HEK293 (cell line): ENCODE measurements at regions not wholly inside any gene's neighbourhood (a gene's known extent, or its start where the extent isn't known, plus 50 kb on each side); places are given as distances from the start of the nearest gene placed in this dataset.

Experiments
- CTCF ChIA-PET: fragments of 350-600 bp; formaldehyde crosslinking; extraction: SDS; loops from one replicate; lab custom pipeline; 2021; ENCODE audit warnings: antibody characterized with exemption; lab: Yijun Ruan, JAX
- POLR2A ChIA-PET: fragments of 300-600 bp; formaldehyde crosslinking; extraction: SDS; loops from one replicate; lab custom pipeline; 2020; ENCODE audit warnings: antibody characterized with exemption, inconsistent platforms; lab: Yijun Ruan, JAX
- H3K27ac ChIP-seq: fragments of 200-500 bp; sonication (Bioruptor generic); 2 replicates; pipeline ENCODE4 v1.5.1; 2014; ENCODE audit warnings: low read depth, low read length, control low read depth, inconsistent platforms; ENCODE audit errors: extremely low read depth
- H3K36me3 ChIP-seq, 2 experiments: fragments of 200-500 bp in 1 of 2; sonication (Bioruptor generic) in 1 of 2; 1 replicate in 1 of 2; 2 replicates in 1 of 2; pipeline ENCODE4 v1.5.1; 2014 to 2017; ENCODE audit warnings: inconsistent platforms in 2 of 2, low read length in 2 of 2; ENCODE audit not compliant: control insufficient read depth in 2 of 2, insufficient read depth in 1 of 2
- H3K4me1 ChIP-seq: fragments of 200-500 bp; sonication (Bioruptor generic); 2 replicates; pipeline ENCODE4 v1.5.1; 2014; ENCODE audit warnings: mild to moderate bottlenecking, low read length, inconsistent platforms; ENCODE audit not compliant: control insufficient read depth, insufficient read depth
- H3K4me3 ChIP-seq: 2 replicates; pipeline ENCODE4 v1.5.1; 2011; ENCODE audit warnings: low read depth, mild to moderate bottlenecking, control low read depth, low read length, moderate library complexity
- H3K9me3 ChIP-seq: fragments of 200-500 bp; sonication (Bioruptor generic); 2 replicates; pipeline ENCODE4 v1.5.1; 2014; ENCODE audit warnings: low read depth, low read length, inconsistent platforms; ENCODE audit not compliant: control insufficient read depth, insufficient read depth
- HOXA7 ChIP-seq: sonication (generic); formaldehyde crosslinking; IDR thresholded peaks from 2 replicates; pipeline ENCODE4 v1.8.1; 2022; ENCODE audit warnings: missing genetic modification reagents, borderline replicate concordance
- KLF9 ChIP-seq: fragments of 450-650 bp; formaldehyde crosslinking; IDR thresholded peaks from 2 replicates; pipeline ENCODE4 v1.5.1; 2016; ENCODE audit warnings: missing biosample characterization, missing genetic modification characterization, low read depth
- MZF1 ChIP-seq: fragments of 450-650 bp; formaldehyde crosslinking; IDR thresholded peaks from 2 replicates; pipeline ENCODE4 v1.5.1; 2017; ENCODE audit warnings: missing biosample characterization, missing genetic modification characterization, borderline replicate concordance
- PRDM1 ChIP-seq: fragments of 450-650 bp; formaldehyde crosslinking; IDR thresholded peaks from 2 replicates; pipeline ENCODE4; 2016; ENCODE audit warnings: missing biosample characterization, missing genetic modification characterization
- SALL2 ChIP-seq: fragments of 450-650 bp; formaldehyde crosslinking; IDR thresholded peaks from 2 replicates; pipeline ENCODE4 v1.5.0; 2017; ENCODE audit warnings: missing biosample characterization, mild to moderate bottlenecking, missing genetic modification characterization, borderline replicate concordance
- YY1 ChIP-seq: fragments of 450-650 bp; formaldehyde crosslinking; IDR thresholded peaks from 2 replicates; pipeline ENCODE4 v1.5.1; 2018; ENCODE audit warnings: missing biosample characterization, missing genetic modification characterization
- ZBTB26 ChIP-seq: fragments of 450-650 bp; formaldehyde crosslinking; optimal IDR thresholded peaks from 2 replicates; pipeline ENCODE3; 2016; ENCODE audit warnings: missing biosample characterization, mild to moderate bottlenecking, missing genetic modification characterization
- ZFHX2 ChIP-seq: fragments of 450-650 bp; formaldehyde crosslinking; conservative IDR thresholded peaks from 2 replicates; pipeline ENCODE4 v1.5.1; 2016; ENCODE audit warnings: missing biosample characterization, missing genetic modification characterization
- ZFP69B ChIP-seq: fragments of 450-650 bp; formaldehyde crosslinking; IDR thresholded peaks from 2 replicates; pipeline ENCODE4 v1.5.1; 2016; ENCODE audit warnings: missing biosample characterization, missing genetic modification characterization
- ZNF114 ChIP-seq: fragments of 450-650 bp; formaldehyde crosslinking; IDR thresholded peaks from 2 replicates; pipeline ENCODE4 v1.5.0; 2017; ENCODE audit warnings: missing biosample characterization, missing genetic modification characterization
- ZNF175 ChIP-seq: fragments of 450-650 bp; formaldehyde crosslinking; IDR thresholded peaks from 2 replicates; pipeline ENCODE4 v1.5.1; 2016; ENCODE audit warnings: missing biosample characterization, missing genetic modification characterization
- ZNF24 ChIP-seq: fragments of 450-650 bp; formaldehyde crosslinking; IDR thresholded peaks from 2 replicates; pipeline ENCODE4 v1.5.1; 2016; ENCODE audit warnings: missing biosample characterization, missing genetic modification characterization
- ZNF423 ChIP-seq: fragments of 450-650 bp; formaldehyde crosslinking; IDR thresholded peaks from 2 replicates; pipeline ENCODE4 v1.5.1; 2016; ENCODE audit warnings: missing biosample characterization, missing genetic modification characterization
- ZNF426 ChIP-seq: fragments of 450-650 bp; formaldehyde crosslinking; IDR thresholded peaks from 2 replicates; pipeline ENCODE4 v1.5.1; 2017; ENCODE audit warnings: missing biosample characterization, missing genetic modification characterization, mild to moderate bottlenecking, inconsistent platforms, moderate library complexity
- ZNF513 ChIP-seq: fragments of 450-650 bp; IDR thresholded peaks from 2 replicates; pipeline ENCODE4 v1.5.1; 2018; ENCODE audit warnings: missing biosample characterization, missing genetic modification characterization
- ZNF521 ChIP-seq: fragments of 450-650 bp; formaldehyde crosslinking; IDR thresholded peaks from 2 replicates; pipeline ENCODE4 v1.5.1; 2017; ENCODE audit warnings: missing biosample characterization, mild to moderate bottlenecking, missing genetic modification characterization
- ZNF548 ChIP-seq: fragments of 450-650 bp; formaldehyde crosslinking; IDR thresholded peaks from 2 replicates; pipeline ENCODE4 v1.5.1; 2016; ENCODE audit warnings: missing biosample characterization, missing genetic modification characterization
- ZNF555 ChIP-seq: fragments of 450-650 bp; formaldehyde crosslinking; conservative IDR thresholded peaks from 2 replicates; pipeline ENCODE4 v1.5.1; 2017; ENCODE audit warnings: missing biosample characterization, mild to moderate bottlenecking, missing genetic modification characterization, inconsistent platforms
- ZNF558 ChIP-seq: fragments of 450-650 bp; formaldehyde crosslinking; IDR thresholded peaks from 2 replicates; pipeline ENCODE4 v1.5.1; 2016; ENCODE audit warnings: missing biosample characterization, missing genetic modification characterization
- ZNF626 ChIP-seq: fragments of 450-650 bp; sonication (Bioruptor Pico); formaldehyde crosslinking; IDR thresholded peaks from 2 replicates; pipeline ENCODE4 v1.5.1; 2018; ENCODE audit warnings: missing biosample characterization, missing genetic modification characterization, inconsistent platforms
- ZNF670 ChIP-seq: fragments of 450-650 bp; formaldehyde crosslinking; IDR thresholded peaks from 2 replicates; pipeline ENCODE4 v1.5.1; 2016; ENCODE audit warnings: missing biosample characterization, missing genetic modification characterization, low read depth
- ZNF707 ChIP-seq: fragments of 450-650 bp; formaldehyde crosslinking; IDR thresholded peaks from 2 replicates; pipeline ENCODE4 v1.5.1; 2016; ENCODE audit warnings: missing biosample characterization, missing genetic modification characterization
- ZNF777 ChIP-seq: fragments of 450-650 bp; formaldehyde crosslinking; IDR thresholded peaks from 2 replicates; pipeline ENCODE4 v1.5.1; 2017; ENCODE audit warnings: missing biosample characterization, missing genetic modification characterization, borderline replicate concordance
- ZNF792 ChIP-seq: fragments of 450-650 bp; formaldehyde crosslinking; IDR thresholded peaks from 2 replicates; pipeline ENCODE4 v1.5.1; 2016; ENCODE audit warnings: missing biosample characterization, missing genetic modification characterization
- TF ChIP-seq, protein P1 (sequence below): IDR thresholded peaks from 2 replicates; pipeline ENCODE4 v1.6.1; 2011; ENCODE audit warnings: mild to moderate bottlenecking, low read depth, low read length, borderline replicate concordance
- TF ChIP-seq, protein P2 (sequence below): fragments of 450-650 bp; formaldehyde crosslinking; IDR thresholded peaks from 2 replicates; pipeline ENCODE4 v1.5.1; 2017; ENCODE audit warnings: missing biosample characterization, missing genetic modification characterization
- TF ChIP-seq, protein P3 (sequence below): fragments of 450-650 bp; formaldehyde crosslinking; IDR thresholded peaks from 2 replicates; pipeline ENCODE4 v1.5.1; 2016; ENCODE audit warnings: missing biosample characterization, missing genetic modification characterization, borderline replicate concordance

DNA sequence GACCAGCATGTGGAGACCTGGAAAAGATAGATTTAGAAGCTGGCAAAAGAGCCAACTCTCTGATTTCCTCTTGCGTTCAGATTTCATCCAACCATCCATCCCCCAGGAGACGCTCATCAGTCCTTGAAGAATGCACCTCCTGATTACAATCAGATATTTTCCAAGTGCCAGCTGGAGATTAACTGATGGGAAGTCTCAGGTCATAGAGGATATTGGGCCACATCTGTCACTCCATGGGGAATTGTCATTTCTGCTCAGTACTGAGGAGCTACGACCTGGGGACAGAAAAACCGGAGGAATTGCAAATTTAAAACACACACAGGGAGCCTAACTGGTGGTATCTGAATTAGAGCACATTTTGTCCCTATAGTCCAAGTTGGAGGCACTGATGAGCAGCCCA lies 496.2 kb upstream of the SULF2 start:
- H3K27ac ChIP-seq, result no peak overlapping the region
- ChIA-PET POLR2A (no interaction called here), CTCF (no interaction called here)
- no peak overlapping the region for H3K4me3 ChIP-seq
- H3K4me1 ChIP-seq, result no peaks in the 10 kb centered on the region; the same call in 1 of the 2 replicates
- no peaks in the 10 kb centered on the region for H3K9me3 ChIP-seq
- no peaks in the 10 kb centered on the region for H3K36me3 ChIP-seq
- no peak for TF ChIP-seq SALL2 (tag by site-specific recombination)
- TF ChIP-seq ZNF175, result no peak
- TF ChIP-seq MZF1 (tag by site-specific recombination), result no peak
- no peak for TF ChIP-seq ZNF555 (tag by site-specific recombination)
- no peak for TF ChIP-seq YY1 (tag by site-specific recombination)
- TF ChIP-seq ZNF521, result no peak
- TF ChIP-seq, protein P1, sequence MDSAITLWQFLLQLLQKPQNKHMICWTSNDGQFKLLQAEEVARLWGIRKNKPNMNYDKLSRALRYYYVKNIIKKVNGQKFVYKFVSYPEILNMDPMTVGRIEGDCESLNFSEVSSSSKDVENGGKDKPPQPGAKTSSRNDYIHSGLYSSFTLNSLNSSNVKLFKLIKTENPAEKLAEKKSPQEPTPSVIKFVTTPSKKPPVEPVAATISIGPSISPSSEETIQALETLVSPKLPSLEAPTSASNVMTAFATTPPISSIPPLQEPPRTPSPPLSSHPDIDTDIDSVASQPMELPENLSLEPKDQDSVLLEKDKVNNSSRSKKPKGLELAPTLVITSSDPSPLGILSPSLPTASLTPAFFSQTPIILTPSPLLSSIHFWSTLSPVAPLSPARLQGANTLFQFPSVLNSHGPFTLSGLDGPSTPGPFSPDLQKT, result no peak
- TF ChIP-seq PRDM1, result no peak
- TF ChIP-seq ZNF426 (tag by site-specific recombination), result no peak
- no peak for TF ChIP-seq ZNF114 (tag by site-specific recombination)
- TF ChIP-seq ZNF792, result no peak
- TF ChIP-seq ZNF626 (tag by site-specific recombination), result no peak
- no peak for TF ChIP-seq ZNF513 (tag by site-specific recombination)
- TF ChIP-seq ZNF777 (tag by site-specific recombination), result no peak
- no peak for TF ChIP-seq ZNF670 (tag by site-specific recombination)
- TF ChIP-seq ZFP69B (tag by site-specific recombination), result no peak
- TF ChIP-seq, protein P2, sequence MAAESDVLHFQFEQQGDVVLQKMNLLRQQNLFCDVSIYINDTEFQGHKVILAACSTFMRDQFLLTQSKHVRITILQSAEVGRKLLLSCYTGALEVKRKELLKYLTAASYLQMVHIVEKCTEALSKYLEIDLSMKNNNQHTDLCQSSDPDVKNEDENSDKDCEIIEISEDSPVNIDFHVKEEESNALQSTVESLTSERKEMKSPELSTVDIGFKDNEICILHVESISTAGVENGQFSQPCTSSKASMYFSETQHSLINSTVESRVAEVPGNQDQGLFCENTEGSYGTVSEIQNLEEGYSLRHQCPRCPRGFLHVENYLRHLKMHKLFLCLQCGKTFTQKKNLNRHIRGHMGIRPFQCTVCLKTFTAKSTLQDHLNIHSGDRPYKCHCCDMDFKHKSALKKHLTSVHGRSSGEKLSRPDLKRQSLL (tag by site-specific recombination), result no peak

- Histone ChIP-seq H3K9me3 (no peaks in the 10 kb centered on the region), H3K27ac (no peak overlapping the region), H3K4me3 (no peak overlapping the region), H3K36me3 (no peaks in the 10 kb centered on the region), H3K4me1 (no peaks in the 10 kb centered on the region; the same call in 1 of the 2 replicates)
- ChIA-PET POLR2A (no interaction called here), CTCF (interaction anchor here (0.8 kb wide), 1 partner anchor 11 kb away, joined by 3 read pairs; no protein-coding TSS in a partner anchor)
- TF ChIP-seq ZFHX2 (tag by site-specific recombination) (no peak), ZNF423 (tag by site-specific recombination) (no peak), ZNF24 (tag by site-specific recombination) (no peak), KLF9 (tag by site-specific recombination) (no peak), ZBTB26 (tag by site-specific recombination) (no peak), ZNF707 (tag by site-specific recombination) (no peak), ZNF558 (tag by site-specific recombination) (no peak), ZNF548 (tag by site-specific recombination) (no peak), HOXA7 (no peak)
- TF ChIP-seq, protein P3, sequence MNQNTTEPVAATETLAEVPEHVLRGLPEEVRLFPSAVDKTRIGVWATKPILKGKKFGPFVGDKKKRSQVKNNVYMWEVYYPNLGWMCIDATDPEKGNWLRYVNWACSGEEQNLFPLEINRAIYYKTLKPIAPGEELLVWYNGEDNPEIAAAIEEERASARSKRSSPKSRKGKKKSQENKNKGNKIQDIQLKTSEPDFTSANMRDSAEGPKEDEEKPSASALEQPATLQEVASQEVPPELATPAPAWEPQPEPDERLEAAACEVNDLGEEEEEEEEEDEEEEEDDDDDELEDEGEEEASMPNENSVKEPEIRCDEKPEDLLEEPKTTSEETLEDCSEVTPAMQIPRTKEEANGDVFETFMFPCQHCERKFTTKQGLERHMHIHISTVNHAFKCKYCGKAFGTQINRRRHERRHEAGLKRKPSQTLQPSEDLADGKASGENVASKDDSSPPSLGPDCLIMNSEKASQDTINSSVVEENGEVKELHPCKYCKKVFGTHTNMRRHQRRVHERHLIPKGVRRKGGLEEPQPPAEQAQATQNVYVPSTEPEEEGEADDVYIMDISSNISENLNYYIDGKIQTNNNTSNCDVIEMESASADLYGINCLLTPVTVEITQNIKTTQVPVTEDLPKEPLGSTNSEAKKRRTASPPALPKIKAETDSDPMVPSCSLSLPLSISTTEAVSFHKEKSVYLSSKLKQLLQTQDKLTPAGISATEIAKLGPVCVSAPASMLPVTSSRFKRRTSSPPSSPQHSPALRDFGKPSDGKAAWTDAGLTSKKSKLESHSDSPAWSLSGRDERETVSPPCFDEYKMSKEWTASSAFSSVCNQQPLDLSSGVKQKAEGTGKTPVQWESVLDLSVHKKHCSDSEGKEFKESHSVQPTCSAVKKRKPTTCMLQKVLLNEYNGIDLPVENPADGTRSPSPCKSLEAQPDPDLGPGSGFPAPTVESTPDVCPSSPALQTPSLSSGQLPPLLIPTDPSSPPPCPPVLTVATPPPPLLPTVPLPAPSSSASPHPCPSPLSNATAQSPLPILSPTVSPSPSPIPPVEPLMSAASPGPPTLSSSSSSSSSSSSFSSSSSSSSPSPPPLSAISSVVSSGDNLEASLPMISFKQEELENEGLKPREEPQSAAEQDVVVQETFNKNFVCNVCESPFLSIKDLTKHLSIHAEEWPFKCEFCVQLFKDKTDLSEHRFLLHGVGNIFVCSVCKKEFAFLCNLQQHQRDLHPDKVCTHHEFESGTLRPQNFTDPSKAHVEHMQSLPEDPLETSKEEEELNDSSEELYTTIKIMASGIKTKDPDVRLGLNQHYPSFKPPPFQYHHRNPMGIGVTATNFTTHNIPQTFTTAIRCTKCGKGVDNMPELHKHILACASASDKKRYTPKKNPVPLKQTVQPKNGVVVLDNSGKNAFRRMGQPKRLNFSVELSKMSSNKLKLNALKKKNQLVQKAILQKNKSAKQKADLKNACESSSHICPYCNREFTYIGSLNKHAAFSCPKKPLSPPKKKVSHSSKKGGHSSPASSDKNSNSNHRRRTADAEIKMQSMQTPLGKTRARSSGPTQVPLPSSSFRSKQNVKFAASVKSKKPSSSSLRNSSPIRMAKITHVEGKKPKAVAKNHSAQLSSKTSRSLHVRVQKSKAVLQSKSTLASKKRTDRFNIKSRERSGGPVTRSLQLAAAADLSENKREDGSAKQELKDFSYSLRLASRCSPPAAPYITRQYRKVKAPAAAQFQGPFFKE (tag by site-specific recombination), result no peak
Observed at GRCh38 chr20:48278961-48279481, 493.7 kb upstream of the SULF2 start.
